Keratinocyte (primary cell): ENCODE measurements at regions not wholly inside any gene's neighbourhood (a gene's known extent, or its start where the extent isn't known, plus 50 kb on each side); places are given as distances from the start of the nearest gene placed in this dataset.

Source experiments
- DNase-seq: peaks from one replicate; pipeline ENCODE4 v3.0.0-alpha.2; 2011; ENCODE audit warnings: low read depth, missing footprints, low spot score
- FAIRE-seq: peaks from 2 replicates; lab custom pipeline; 2011; peaks lifted over from hg19 to GRCh38; lab: Jason Lieb, UNC
- H2AFZ ChIP-seq: 2 replicates; pipeline ENCODE4 v1.6.0; 2012; ENCODE audit warnings: low read length, control low read depth, inconsistent platforms; ENCODE audit not compliant: control insufficient read depth
- H3K27ac ChIP-seq: 2 replicates; pipeline ENCODE4 v1.5.1; 2011; ENCODE audit warnings: low read length; ENCODE audit not compliant: control insufficient read depth, insufficient read depth
- H3K27me3 ChIP-seq: 3 replicates; pipeline ENCODE4 v1.6.0; 2011; ENCODE audit warnings: low read length; ENCODE audit not compliant: control insufficient read depth, insufficient read depth; ENCODE audit errors: extremely low read depth
- H3K36me3 ChIP-seq, 2 experiments: 2 replicates in 1 of 2; 3 replicates in 1 of 2; pipeline ENCODE4 v1.5.1; 2011; ENCODE audit warnings: low read length in 2 of 2, mild to moderate bottlenecking in 1 of 2; ENCODE audit not compliant: control insufficient read depth in 2 of 2, insufficient read depth in 2 of 2; ENCODE audit errors: extremely low read depth in 1 of 2
- H3K4me1 ChIP-seq: 3 replicates; pipeline ENCODE4 v1.5.1; 2011; ENCODE audit warnings: low read length; ENCODE audit not compliant: control insufficient read depth, insufficient read depth; ENCODE audit errors: extremely low read depth
- H3K4me2 ChIP-seq: 3 replicates; pipeline ENCODE4 v1.6.0; 2011; ENCODE audit warnings: low read depth, low read length; ENCODE audit not compliant: control insufficient read depth, insufficient read depth; ENCODE audit errors: extremely low read depth
- H3K4me3 ChIP-seq, 3 experiments: fragments of 200-600 bp in 1 of 3; sonication (generic) in 1 of 3; 2 replicates in 2 of 3; 3 replicates in 1 of 3; pipeline ENCODE4 v1.5.1; 2011 to 2016; ENCODE audit warnings: low read length in 3 of 3, mild to moderate bottlenecking in 3 of 3, control low read depth in 2 of 3, inconsistent platforms in 1 of 3, low read depth in 1 of 3, mixed read lengths in 1 of 3, mixed run types in 1 of 3, moderate library complexity in 1 of 3; ENCODE audit not compliant: control insufficient read depth in 2 of 3, insufficient read depth in 2 of 3; ENCODE audit errors: extremely low read depth in 1 of 3
- H3K79me2 ChIP-seq: 2 replicates; pipeline ENCODE4 v1.6.0; 2012; ENCODE audit warnings: low read length; ENCODE audit not compliant: control insufficient read depth, insufficient read depth
- H3K9ac ChIP-seq: 3 replicates; pipeline ENCODE4 v1.6.0; 2011; ENCODE audit warnings: low read length; ENCODE audit not compliant: control insufficient read depth, insufficient read depth; ENCODE audit errors: extremely low read depth
- H3K9me1 ChIP-seq: 3 replicates; pipeline ENCODE4 v1.6.0; 2011; ENCODE audit warnings: low read length; ENCODE audit not compliant: control insufficient read depth, insufficient read depth; ENCODE audit errors: extremely low read depth
- H3K9me3 ChIP-seq: 2 replicates; pipeline ENCODE4 v1.5.1; 2012; ENCODE audit warnings: low read depth, low read length; ENCODE audit not compliant: control insufficient read depth
- H4K20me1 ChIP-seq: 3 replicates; pipeline ENCODE4 v1.6.0; 2011; ENCODE audit warnings: low read length; ENCODE audit not compliant: control insufficient read depth, insufficient read depth; ENCODE audit errors: extremely low read depth
- CTCF ChIP-seq, 3 experiments: IDR thresholded peaks in 1 of 3; conservative IDR thresholded peaks in 1 of 3; optimal IDR thresholded peaks in 1 of 3; 2 replicates in 2 of 3; 3 replicates in 1 of 3; pipeline versions ENCODE3 to v1.5.1; 2011; ENCODE audit warnings: low read length in 3 of 3, mild to moderate bottlenecking in 3 of 3, moderate library complexity in 2 of 3, control low read depth in 1 of 3, inconsistent platforms in 1 of 3; ENCODE audit not compliant: insufficient read depth in 2 of 3; ENCODE audit errors: extremely low read depth in 1 of 3
- EZH2 ChIP-seq: IDR thresholded peaks from one replicate; pipeline ENCODE4 v1.6.1; 2012; ENCODE audit warnings: inconsistent platforms, mild to moderate bottlenecking, low read length, moderate library complexity
- dilution Hi-C: fragments of 300-500 bp; cut with MboI; formaldehyde crosslinking; loops from one replicate; pipeline ENCODE4 v1.7.0; 2020; ENCODE audit warnings: low sequenced_read_pairs; ENCODE audit not compliant: extremely low pct_ligation_motif_present

GRCh38 chr7:97407106-97407505 lies 289.6 kb downstream of the SDHAF3 start:
- no peaks in the 10 kb centered on the region for H3K27me3 ChIP-seq
- no peak for TF ChIP-seq CTCF (optimal IDR thresholded peaks at IDR 0.05 in 1 of 3, IDR thresholded peaks at IDR 0.05 in 1 of 3, conservative IDR thresholded peaks at IDR 0.05 in 1 of 3; ENCODE audit: extremely low read depth in 1 of 3, insufficient read depth in 2 of 3, low read length in 3 of 3)
- TF ChIP-seq EZH2, result no peak
- H2AFZ ChIP-seq, result no peak overlapping the region

GRCh38 chr7:97409346-97409745 lies 291.8 kb downstream of the SDHAF3 start:
- Histone ChIP-seq H3K27ac (no peak overlapping the region), H3K4me2 (no peak overlapping the region), H3K4me3 (no peak overlapping the region), H3K4me1 (no peaks in the 10 kb centered on the region), H3K36me3 (no peaks in the 10 kb centered on the region), H3K27me3 (no peaks in the 10 kb centered on the region), H4K20me1 (no peaks in the 10 kb centered on the region), H3K9me3 (no peaks in the 10 kb centered on the region), H3K9ac (no peak overlapping the region), H2AFZ (no peak overlapping the region), H3K9me1 (no peaks in the 10 kb centered on the region), H3K79me2 (no peaks in the 10 kb centered on the region)
- dilution Hi-C loops, result no loop called here
- FAIRE-seq (no peak), DNase-seq (no peak)
- TF ChIP-seq CTCF (optimal IDR thresholded peaks at IDR 0.05 in 1 of 3, IDR thresholded peaks at IDR 0.05 in 1 of 3, conservative IDR thresholded peaks at IDR 0.05 in 1 of 3; ENCODE audit: extremely low read depth in 1 of 3, insufficient read depth in 2 of 3, low read length in 3 of 3) (no peak), EZH2 (no peak)

More at GRCh38 chr7:97407106-97407505, 289.6 kb downstream of the SDHAF3 start:
- Histone ChIP-seq H3K4me1 (no peaks in the 10 kb centered on the region), H3K4me3 (no peak overlapping the region), H3K9me3 (no peaks in the 10 kb centered on the region), H3K9ac (no peak overlapping the region), H3K4me2 (no peak overlapping the region), H3K79me2 (no peaks in the 10 kb centered on the region), H4K20me1 (no peaks in the 10 kb centered on the region), H3K9me1 (no peaks in the 10 kb centered on the region), H3K36me3 (no peaks in the 10 kb centered on the region), H3K27ac (no peak overlapping the region)
- dilution Hi-C loops, result no loop called here
- FAIRE-seq, result no peak
- DNase-seq, result no peak
